ENCODE measurements at regions not wholly inside any gene's neighbourhood (a gene's known extent, or its start where the extent isn't known, plus 50 kb on each side); places are given as distances from the start of the nearest gene placed in this dataset.

GRCh38 chrX:15191830-15192229 lies 78.1 kb downstream of the ASB9 start:
- TF ChIP-seq CTCF (IDR thresholded peaks at IDR 0.05) (no peak), POLR2A (IDR thresholded peaks at IDR 0.05) (no peak)
- no peaks in the 10 kb centered on the region for H3K36me3 ChIP-seq
- no peaks in the 10 kb centered on the region for H3K9me3 ChIP-seq
- H3K27me3 ChIP-seq = peaks cover 0 to 10% of the 10 kb centered on the region in 2 donors
- no peak for DNase-seq
- intact Hi-C loops (cut with DNase I; ENCODE audit: low total_unique reads) = no loop called here
- no peak overlapping the region for H3K27ac ChIP-seq
- H3K4me1 ChIP-seq = no peaks in the 10 kb centered on the region
- H3K4me3 ChIP-seq = no peak overlapping the region

GRCh38 chrX:15188039-15188438 lies 81.8 kb downstream of the ASB9 start:
- Histone ChIP-seq H3K9me3 (no peaks in the 10 kb centered on the region), H3K4me3 (no peak overlapping the region), H3K27me3 (peaks cover 0 to 10% of the 10 kb centered on the region in 2 donors), H3K27ac (no peak overlapping the region), H3K4me1 (no peaks in the 10 kb centered on the region), H3K36me3 (no peaks in the 10 kb centered on the region)
- TF ChIP-seq POLR2A (IDR thresholded peaks at IDR 0.05) = no peak
- TF ChIP-seq CTCF (IDR thresholded peaks at IDR 0.05) = no peak
- intact Hi-C loops (cut with DNase I; ENCODE audit: low total_unique reads) = no loop called here
- DNase-seq = no peak

GRCh38 chrX:15177316-15177715 lies 92.6 kb downstream of the ASB9 start:
- no peak overlapping the region for H3K4me3 ChIP-seq
- intact Hi-C loops (cut with DNase I; ENCODE audit: low total_unique reads) = no loop called here
- H3K27me3 ChIP-seq = no peaks in the 10 kb centered on the region
- TF ChIP-seq CTCF (IDR thresholded peaks at IDR 0.05) (no peak), POLR2A (IDR thresholded peaks at IDR 0.05) (no peak)
- H3K9me3 ChIP-seq = no peaks in the 10 kb centered on the region
- no peak overlapping the region for H3K27ac ChIP-seq
- no peaks in the 10 kb centered on the region for H3K4me1 ChIP-seq
- no peaks in the 10 kb centered on the region for H3K36me3 ChIP-seq
- DNase-seq = no peak

- H3K4me3 ChIP-seq = no peak overlapping the region
- H3K27ac ChIP-seq = no peak overlapping the region
- no peak for DNase-seq
- no peaks in the 10 kb centered on the region for H3K9me3 ChIP-seq
- intact Hi-C loops (cut with DNase I; ENCODE audit: low total_unique reads) = no loop called here
- H3K27me3 ChIP-seq = peaks cover 0 to 3% of the 10 kb centered on the region in 2 donors
- H3K36me3 ChIP-seq = no peaks in the 10 kb centered on the region
- H3K4me1 ChIP-seq = no peaks in the 10 kb centered on the region
- TF ChIP-seq POLR2A (IDR thresholded peaks at IDR 0.05) (no peak), CTCF (IDR thresholded peaks at IDR 0.05) (no peak)
These were observed 96.5 kb downstream of the ASB9 start for GRCh38 chrX:15173411-15173810.

GRCh38 chrX:15170927-15171326 lies 99.0 kb downstream of the ASB9 start:
- Histone ChIP-seq H3K36me3 (no peaks in the 10 kb centered on the region), H3K9me3 (no peaks in the 10 kb centered on the region), H3K27me3 (peaks cover 0 to 3% of the 10 kb centered on the region in 2 donors), H3K27ac (no peak overlapping the region), H3K4me1 (no peaks in the 10 kb centered on the region), H3K4me3 (no peak overlapping the region)
- DNase-seq = no peak
- no peak for TF ChIP-seq POLR2A (IDR thresholded peaks at IDR 0.05)
- no peak for TF ChIP-seq CTCF (IDR thresholded peaks at IDR 0.05)
- intact Hi-C loops (cut with DNase I; ENCODE audit: low total_unique reads) = no loop called here
